HG03280 (cell line): ENCODE measurements at regions not wholly inside any gene's neighbourhood (a gene's known extent, or its start where the extent isn't known, plus 50 kb on each side); places are given as distances from the start of the nearest gene placed in this dataset.
"Not testable (repeated sequence)": the region's sequence is repeated elsewhere in the genome, so short reads cannot be mapped to it uniquely, and the experiment has no call there.

Experiments
- ATAC-seq: cut with Tn5 transposase; IDR thresholded peaks from one replicate; pipeline ENCODE4 v1.9.1; 2021; ENCODE audit warnings: mild to moderate bottlenecking, moderate library complexity; ENCODE audit not compliant: unreplicated experiment

- ATAC-seq: no peak
Observed at GRCh38 chr12:92253301-92253700, 107.7 kb upstream of the BTG1 start.

- no peak for ATAC-seq
Observed at GRCh38 chr12:92248977-92249376, 103.3 kb upstream of the BTG1 start.

GRCh38 chr12:92244036-92244435, 98.4 kb upstream of the BTG1 start:
- ATAC-seq: no peak

- ATAC-seq: no peak
Observed at GRCh38 chr12:92242907-92243306, 97.3 kb upstream of the BTG1 start.

- no peak for ATAC-seq
Observed at GRCh38 chr12:92237762-92238523, 92.3 kb upstream of the BTG1 start.

GRCh38 chr12:92237262-92237661, 91.6 kb upstream of the BTG1 start:
- no peak for ATAC-seq

- ATAC-seq: no peak
Observed at GRCh38 chr12:92235703-92236472, 90.2 kb upstream of the BTG1 start.

GRCh38 chr12:92234533-92234932, 88.9 kb upstream of the BTG1 start:
- no peak for ATAC-seq

GRCh38 chr12:92233346-92234015, 87.8 kb upstream of the BTG1 start:
- no peak for ATAC-seq

- ATAC-seq: not testable (repeated sequence)
Observed at GRCh38 chr12:92232371-92232932, 86.8 kb upstream of the BTG1 start.

- ATAC-seq: not testable (repeated sequence)
Observed at GRCh38 chr12:92231945-92232344, 86.3 kb upstream of the BTG1 start.

- not testable (repeated sequence) for ATAC-seq
Observed at GRCh38 chr12:92231532-92231931, 85.9 kb upstream of the BTG1 start.

- no peak for ATAC-seq
Observed at GRCh38 chr12:92229381-92229780, 83.7 kb upstream of the BTG1 start.

- no peak for ATAC-seq
Observed at GRCh38 chr12:92226961-92227360, 81.3 kb upstream of the BTG1 start.

- ATAC-seq: no peak
Observed at GRCh38 chr12:92226071-92226661, 80.5 kb upstream of the BTG1 start.

GRCh38 chr12:92224685-92225331, 79.2 kb upstream of the BTG1 start:
- ATAC-seq: no peak

GRCh38 chr12:92223481-92223880, 77.8 kb upstream of the BTG1 start:
- no peak for ATAC-seq

- no peak for ATAC-seq
Observed at GRCh38 chr12:92221656-92222315, 76.1 kb upstream of the BTG1 start.

- no peak for ATAC-seq
Observed at GRCh38 chr12:92218394-92219077, 72.9 kb upstream of the BTG1 start.
